ENCODE measurements at regions not wholly inside any gene's neighbourhood (a gene's known extent, or its start where the extent isn't known, plus 50 kb on each side); places are given as distances from the start of the nearest gene placed in this dataset.
A peak's percentile ranks its signal among the peaks of the same experiment; 100 is the strongest.

- no peak for DNase-seq (ENCODE audit: low read depth in 2 of 2)
Observed at GRCh38 chr10:62627983-62628382, 176.5 kb upstream of the ADO start.

- DNase-seq (ENCODE audit: low read depth in 2 of 2), result no peak
Observed at GRCh38 chr10:62631241-62631640, 173.3 kb upstream of the ADO start.

- peak; percentile 55 to 73 for DNase-seq (ENCODE audit: low read depth in 2 of 2)
Observed at GRCh38 chr10:62632071-62632809, 172.3 kb upstream of the ADO start.

- no peak for DNase-seq (ENCODE audit: low read depth in 2 of 2)
Observed at GRCh38 chr10:62633976-62634375, 170.5 kb upstream of the ADO start.

- DNase-seq (ENCODE audit: low read depth in 2 of 2), result no peak
Observed at GRCh38 chr10:62634576-62634975, 169.9 kb upstream of the ADO start.

GRCh38 chr10:62635127-62635526 lies 169.4 kb upstream of the ADO start:
- no peak for DNase-seq (ENCODE audit: low read depth in 2 of 2)

- no peak for DNase-seq (ENCODE audit: low read depth in 2 of 2)
Observed at GRCh38 chr10:62636825-62637248, 167.7 kb upstream of the ADO start.

GRCh38 chr10:62637249-62638061 lies 167.1 kb upstream of the ADO start:
- DNase-seq (ENCODE audit: low read depth in 2 of 2), result peak; percentile 50

GRCh38 chr10:62638062-62638477 lies 166.4 kb upstream of the ADO start:
- no peak for DNase-seq (ENCODE audit: low read depth in 2 of 2)

GRCh38 chr10:62639144-62639543 lies 165.4 kb upstream of the ADO start:
- no peak for DNase-seq (ENCODE audit: low read depth in 2 of 2)

GRCh38 chr10:62640411-62640810 lies 164.1 kb upstream of the ADO start:
- no peak for DNase-seq (ENCODE audit: low read depth in 2 of 2)

- no peak for DNase-seq (ENCODE audit: low read depth in 2 of 2)
Observed at GRCh38 chr10:62643606-62644587, 160.6 kb upstream of the ADO start.

- DNase-seq (ENCODE audit: low read depth in 2 of 2), result peak in 1 of 2 donors; percentile 16
Observed at GRCh38 chr10:62647375-62648092, 157.0 kb upstream of the ADO start.

GRCh38 chr10:62648921-62649320 lies 155.6 kb upstream of the ADO start:
- DNase-seq (ENCODE audit: low read depth in 2 of 2), result no peak

GRCh38 chr10:62650411-62650810 lies 154.1 kb upstream of the ADO start:
- DNase-seq (ENCODE audit: low read depth in 2 of 2), result no peak

GRCh38 chr10:62651341-62651740 lies 153.2 kb upstream of the ADO start:
- no peak for DNase-seq (ENCODE audit: low read depth in 2 of 2)

- no peak for DNase-seq (ENCODE audit: low read depth in 2 of 2)
Observed at GRCh38 chr10:62652114-62652513, 152.4 kb upstream of the ADO start.

GRCh38 chr10:62652564-62652963 lies 152.0 kb upstream of the ADO start:
- no peak for DNase-seq (ENCODE audit: low read depth in 2 of 2)

GRCh38 chr10:62653254-62653653 lies 151.3 kb upstream of the ADO start:
- no peak for DNase-seq (ENCODE audit: low read depth in 2 of 2)

GRCh38 chr10:62654966-62655336 lies 149.6 kb upstream of the ADO start:
- DNase-seq (ENCODE audit: low read depth in 2 of 2), result no peak

- DNase-seq (ENCODE audit: low read depth in 2 of 2), result no peak
Observed at GRCh38 chr10:62655337-62655994, 149.1 kb upstream of the ADO start.

All from stimulated activated CD8-positive, alpha-beta memory T cell treated with anti-CD3 and anti-CD28 coated beads, Interleukin-7, amount 100 ng/mL, for 4 hours (primary cell).